HUES64 (cell line): ENCODE measurements at regions not wholly inside any gene's neighbourhood (a gene's known extent, or its start where the extent isn't known, plus 50 kb on each side); places are given as distances from the start of the nearest gene placed in this dataset.

Experiments used
- H3K27ac ChIP-seq: 2 replicates; pipeline ENCODE4 v1.7.0; 2013; ENCODE audit warnings: low read depth, low read length, inconsistent platforms
- H3K27me3 ChIP-seq: 2 replicates; pipeline ENCODE4 v1.6.1; 2013; ENCODE audit warnings: mild to moderate bottlenecking, low read length; ENCODE audit not compliant: insufficient read depth
- H3K36me3 ChIP-seq: 2 replicates; pipeline ENCODE4 v1.6.1; 2013; ENCODE audit warnings: mild to moderate bottlenecking, low read length; ENCODE audit not compliant: insufficient read depth
- H3K4me1 ChIP-seq: 2 replicates; pipeline ENCODE4 v1.6.1; 2013; ENCODE audit warnings: mild to moderate bottlenecking, low read length, moderate library complexity; ENCODE audit not compliant: insufficient read depth
- H3K4me3 ChIP-seq: 2 replicates; pipeline ENCODE4 v1.5.1; 2013; ENCODE audit warnings: mild to moderate bottlenecking, low read length, moderate library complexity
- H3K9ac ChIP-seq: 2 replicates; pipeline ENCODE4 v1.6.1; 2013; ENCODE audit warnings: mild to moderate bottlenecking, low read depth, low read length
- H3K9me3 ChIP-seq: 2 replicates; pipeline ENCODE4 v1.6.1; 2013; ENCODE audit warnings: low read depth, low read length; ENCODE audit not compliant: insufficient read depth
- WGBS: fragments of 150-250, 120-280 bp; methylation state at CpG from one replicate; pipeline ENCODE4 v1.1.7; 2013; ENCODE audit warnings: missing lambda C conversion rate; 5-methylcytosine and 5-hydroxymethylcytosine counted together

DNA sequence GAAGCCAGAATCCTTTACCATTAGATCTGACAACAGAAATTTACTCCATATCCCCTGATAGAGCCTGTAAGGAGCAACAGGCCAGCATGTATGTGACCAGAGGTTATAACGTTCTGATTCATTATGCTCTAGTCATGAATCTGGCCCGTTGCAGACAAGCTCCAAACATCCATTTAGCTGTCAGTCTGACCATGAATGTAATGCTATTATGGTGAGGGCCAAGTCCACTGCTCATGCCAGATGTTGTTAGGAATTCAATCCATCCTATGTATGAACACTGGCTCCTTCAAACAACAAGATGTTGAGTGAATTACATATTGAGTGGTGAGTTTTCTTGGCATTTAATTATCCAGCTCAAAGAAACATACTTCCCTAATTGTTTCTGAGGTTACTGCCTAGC, 610.1 kb upstream of the ANKRD30A start:
- H3K27ac ChIP-seq, result no peak overlapping the region
- WGBS, result 89% methylated on average over 2 of the region's 2 CpGs
- H3K4me1 ChIP-seq, result no peaks in the 10 kb centered on the region
- peaks cover 7% of the 10 kb centered on the region; the same call in 1 of the 2 replicates for H3K9me3 ChIP-seq
- no peaks in the 10 kb centered on the region for H3K27me3 ChIP-seq
- H3K4me3 ChIP-seq, result no peak overlapping the region
- no peaks in the 10 kb centered on the region for H3K36me3 ChIP-seq
- no peak overlapping the region for H3K9ac ChIP-seq

DNA sequence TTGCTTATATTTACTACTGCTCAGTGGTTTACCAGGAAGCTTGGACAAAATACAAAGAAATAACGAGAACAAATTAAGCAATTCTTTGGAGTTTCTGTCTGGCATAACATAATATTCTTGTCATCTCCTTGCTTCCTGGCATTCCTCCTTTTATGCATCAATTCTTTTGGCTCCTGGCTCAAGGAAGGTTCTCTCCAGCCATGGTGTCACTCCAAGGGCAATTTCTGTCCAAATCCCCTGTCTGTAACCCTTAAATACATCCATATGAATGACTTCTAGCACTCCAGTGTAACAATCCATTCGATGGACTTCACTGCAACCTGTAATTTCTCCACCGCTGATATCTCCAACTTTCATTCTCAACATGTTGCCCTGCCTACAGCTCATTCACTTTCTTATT, 617.7 kb upstream of the ANKRD30A start:
- no peaks in the 10 kb centered on the region for H3K36me3 ChIP-seq
- WGBS, result 80% methylated on average over 3 of the region's 3 CpGs

GRCh38 chr10:36506697-36507496, 618.5 kb upstream of the ANKRD30A start:
- Histone ChIP-seq H3K9me3 (no peaks in the 10 kb centered on the region), H3K4me3 (no peak overlapping the region), H3K27ac (no peak overlapping the region), H3K36me3 (no peaks in the 10 kb centered on the region), H3K27me3 (no peaks in the 10 kb centered on the region), H3K9ac (no peak overlapping the region), H3K4me1 (no peaks in the 10 kb centered on the region)
- 95% methylated on average over 4 of the region's 5 CpGs for WGBS

More for the DNA sequence above, 617.7 kb upstream of the ANKRD30A start:
- Histone ChIP-seq H3K4me3 (no peak overlapping the region), H3K4me1 (no peaks in the 10 kb centered on the region), H3K27me3 (no peaks in the 10 kb centered on the region), H3K9me3 (no peaks in the 10 kb centered on the region), H3K9ac (no peak overlapping the region), H3K27ac (no peak overlapping the region)

GRCh38 chr10:36506261-36506660, 619.1 kb upstream of the ANKRD30A start:
- Histone ChIP-seq H3K4me3 (no peak overlapping the region), H3K27ac (no peak overlapping the region), H3K9me3 (no peaks in the 10 kb centered on the region), H3K4me1 (no peaks in the 10 kb centered on the region), H3K36me3 (no peaks in the 10 kb centered on the region), H3K9ac (no peak overlapping the region), H3K27me3 (no peaks in the 10 kb centered on the region)
- 3% methylated on average over 1 of the region's 4 CpGs for WGBS

DNA sequence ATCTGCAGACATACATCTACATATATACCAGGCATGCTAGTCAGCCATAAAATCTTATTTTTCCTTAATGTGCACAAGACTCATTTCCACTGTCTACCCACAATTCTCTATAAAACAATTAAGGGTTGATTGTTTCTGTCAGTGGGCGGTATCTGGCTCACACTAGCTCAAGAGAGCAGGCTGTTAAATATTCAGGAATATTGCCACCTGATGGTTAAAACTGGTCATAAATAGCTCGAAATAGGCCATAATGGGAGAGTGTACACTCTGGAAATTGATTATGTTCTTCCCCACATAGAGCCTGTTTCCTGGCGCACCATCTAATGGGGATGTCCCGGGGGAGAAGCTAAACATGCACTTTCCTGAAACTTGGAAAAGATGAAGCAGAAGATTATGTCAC, 620.6 kb upstream of the ANKRD30A start:
- no peak overlapping the region for H3K27ac ChIP-seq
- WGBS, result 89% methylated on average over 4 of the region's 4 CpGs
- H3K9ac ChIP-seq, result no peak overlapping the region

DNA sequence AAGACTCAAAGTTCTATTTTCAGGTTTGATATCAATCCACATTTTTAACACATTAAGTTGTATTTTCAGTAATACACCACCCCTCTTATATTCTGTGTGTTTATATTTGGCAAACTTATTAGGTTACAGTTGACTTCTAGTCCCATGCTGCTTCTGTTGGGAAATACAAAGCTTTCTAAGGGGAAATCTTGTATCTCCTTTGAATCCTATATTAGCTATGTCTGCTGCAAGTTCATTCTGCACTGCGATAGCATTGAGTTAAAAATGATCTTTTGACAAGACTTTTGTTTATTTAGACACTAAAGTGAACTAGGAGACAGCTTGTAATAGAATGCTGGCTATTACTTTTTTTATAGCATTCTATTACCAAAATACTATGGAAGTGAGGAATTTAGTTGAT, 625.1 kb upstream of the ANKRD30A start:
- no peaks in the 10 kb centered on the region for H3K4me1 ChIP-seq
- no peaks in the 10 kb centered on the region for H3K9me3 ChIP-seq
- H3K9ac ChIP-seq, result no peak overlapping the region
- WGBS, result 100% methylated on average over 1 of the region's 1 CpG
- H3K27me3 ChIP-seq, result no peaks in the 10 kb centered on the region
- H3K27ac ChIP-seq, result no peak overlapping the region
- no peaks in the 10 kb centered on the region for H3K36me3 ChIP-seq
- H3K4me3 ChIP-seq, result no peak overlapping the region

More for the DNA sequence above, 620.6 kb upstream of the ANKRD30A start:
- Histone ChIP-seq H3K9me3 (no peaks in the 10 kb centered on the region), H3K27me3 (no peaks in the 10 kb centered on the region), H3K4me3 (no peak overlapping the region), H3K4me1 (no peaks in the 10 kb centered on the region), H3K36me3 (no peaks in the 10 kb centered on the region)

- no peak overlapping the region for H3K4me3 ChIP-seq
- H3K36me3 ChIP-seq, result no peaks in the 10 kb centered on the region
- no peaks in the 10 kb centered on the region for H3K27me3 ChIP-seq
- no peaks in the 10 kb centered on the region for H3K4me1 ChIP-seq
- no peak overlapping the region for H3K27ac ChIP-seq
- H3K9ac ChIP-seq, result no peak overlapping the region
- no peaks in the 10 kb centered on the region for H3K9me3 ChIP-seq
- 88% methylated on average over 1 of the region's 1 CpG for WGBS
Observed at GRCh38 chr10:36499693-36500092, 625.7 kb upstream of the ANKRD30A start.

DNA sequence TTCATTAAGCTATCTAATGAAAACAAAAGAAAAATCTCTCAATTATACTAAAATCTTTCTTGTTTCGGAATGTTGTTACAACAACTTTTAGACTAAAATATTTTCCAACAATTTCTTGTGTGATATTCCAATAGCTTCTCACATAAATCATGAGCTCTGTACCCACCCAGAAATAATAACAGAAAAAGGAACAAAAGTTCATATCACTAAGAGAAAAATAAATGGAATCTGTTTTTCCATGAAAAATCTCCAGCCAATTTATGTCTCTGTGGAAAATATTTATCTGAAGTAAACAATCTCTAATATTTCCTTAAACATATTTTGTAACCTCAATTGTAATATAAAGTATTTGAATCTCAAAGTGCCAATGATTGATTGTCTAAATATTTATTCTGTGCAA, 628.6 kb upstream of the ANKRD30A start:
- Histone ChIP-seq H3K36me3 (no peaks in the 10 kb centered on the region), H3K27me3 (no peaks in the 10 kb centered on the region), H3K9me3 (no peaks in the 10 kb centered on the region), H3K4me1 (no peaks in the 10 kb centered on the region), H3K9ac (no peak overlapping the region), H3K4me3 (no peak overlapping the region), H3K27ac (no peak overlapping the region)
- 100% methylated on average over 1 of the region's 1 CpG for WGBS

GRCh38 chr10:36494371-36494770, 631.0 kb upstream of the ANKRD30A start:
- no peaks in the 10 kb centered on the region for H3K36me3 ChIP-seq
- no peaks in the 10 kb centered on the region for H3K9me3 ChIP-seq
- H3K4me3 ChIP-seq, result no peak overlapping the region
- no peak overlapping the region for H3K27ac ChIP-seq
- H3K27me3 ChIP-seq, result no peaks in the 10 kb centered on the region
- H3K4me1 ChIP-seq, result no peaks in the 10 kb centered on the region
- 100% methylated on average over 2 of the region's 2 CpGs for WGBS
- H3K9ac ChIP-seq, result no peak overlapping the region

DNA sequence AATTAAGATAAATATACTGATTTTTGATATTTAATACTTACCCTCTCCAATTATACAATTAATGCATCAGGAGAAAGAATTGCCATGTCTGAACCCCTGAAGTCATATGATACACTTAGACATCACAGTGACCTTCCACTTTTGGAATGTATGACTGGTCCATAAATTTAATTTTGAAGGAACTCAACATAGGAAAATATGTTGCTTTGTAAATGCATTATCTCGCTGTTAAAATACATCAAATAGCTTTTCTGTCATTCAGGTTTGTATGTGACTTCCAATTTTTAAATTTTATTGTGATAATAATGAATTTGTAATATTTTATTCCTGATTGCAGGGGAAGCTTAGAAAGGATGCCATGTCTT, 631.9 kb upstream of the ANKRD30A start:
- H3K4me1 ChIP-seq, result no peaks in the 10 kb centered on the region
- no peak overlapping the region for H3K4me3 ChIP-seq
- no peak overlapping the region for H3K27ac ChIP-seq
- no peaks in the 10 kb centered on the region for H3K36me3 ChIP-seq
- WGBS, result no CpG with 5 or more reads among the region's 1 CpG
- H3K27me3 ChIP-seq, result no peaks in the 10 kb centered on the region
- H3K9me3 ChIP-seq, result no peaks in the 10 kb centered on the region
- no peak overlapping the region for H3K9ac ChIP-seq

- no peak overlapping the region for H3K27ac ChIP-seq
- no peak overlapping the region for H3K4me3 ChIP-seq
- H3K27me3 ChIP-seq, result no peaks in the 10 kb centered on the region
- H3K9ac ChIP-seq, result no peak overlapping the region
- H3K36me3 ChIP-seq, result no peaks in the 10 kb centered on the region
- H3K9me3 ChIP-seq, result no peaks in the 10 kb centered on the region
- H3K4me1 ChIP-seq, result no peaks in the 10 kb centered on the region
- WGBS, result 85% methylated on average over 3 of the region's 4 CpGs
Observed at GRCh38 chr10:36492590-36493515, 632.5 kb upstream of the ANKRD30A start.
